HepG2 (cell line): ENCODE measurements at regions not wholly inside any gene's neighbourhood (a gene's known extent, or its start where the extent isn't known, plus 50 kb on each side); places are given as distances from the start of the nearest gene placed in this dataset.

Experiments
- FOXM1 ChIP-seq: sonication (generic); formaldehyde crosslinking; IDR thresholded peaks from 2 replicates; pipeline ENCODE4 v1.5.0; 2020; ENCODE audit warnings: missing genetic modification reagents
- FOXO1 ChIP-seq: sonication (generic); formaldehyde crosslinking; IDR thresholded peaks from 2 replicates; pipeline ENCODE4 v1.4.0; 2020; ENCODE audit warnings: missing genetic modification reagents
- HDAC6 ChIP-seq: fragments of 200-600 bp; sonication (generic); IDR thresholded peaks from 2 replicates; pipeline ENCODE4 v1.7.0; 2017; ENCODE audit warnings: mild to moderate bottlenecking, antibody characterized with exemption, low read length, low read depth
- KDM5A ChIP-seq: fragments of 200-600 bp; sonication (generic); IDR thresholded peaks from 2 replicates; pipeline ENCODE4 v1.7.0; 2018; ENCODE audit warnings: antibody characterized with exemption, mild to moderate bottlenecking, low read length, borderline replicate concordance
- NR1H2 ChIP-seq: sonication (generic); formaldehyde crosslinking; IDR thresholded peaks from 2 replicates; pipeline ENCODE4 v1.8.1; 2022; ENCODE audit warnings: low read depth, missing genetic modification reagents, borderline replicate concordance
- NR2F1 ChIP-seq, 2 experiments: fragments of 450-650 bp in 1 of 2; formaldehyde crosslinking in 1 of 2; IDR thresholded peaks; 2 replicates each; pipeline versions ENCODE4 v1.5.0 to v1.6.1; 2016 to 2020; ENCODE audit warnings: mild to moderate bottlenecking in 1 of 2, missing compliant biosample characterization in 1 of 2, missing genetic modification reagents in 1 of 2, moderate library complexity in 1 of 2
- PTBP1 ChIP-seq: fragments of 200-400 bp; formaldehyde crosslinking; IDR thresholded peaks from 2 replicates; pipeline ENCODE4 v1.6.1; 2018; ENCODE audit warnings: low read length, low read depth; ENCODE audit not compliant: poor library complexity, severe bottlenecking
- RCOR2 ChIP-seq: IDR thresholded peaks from 2 replicates; pipeline ENCODE4 v1.6.1; 2016; ENCODE audit warnings: missing biosample characterization, missing genetic modification reagents
- RERE ChIP-seq: IDR thresholded peaks from 2 replicates; pipeline ENCODE4 v1.6.1; 2016; ENCODE audit warnings: low read depth, missing genetic modification reagents, missing compliant biosample characterization
- ZNF143 ChIP-seq: sonication (generic); formaldehyde crosslinking; IDR thresholded peaks from 2 replicates; pipeline ENCODE4 v1.4.0; 2020; ENCODE audit warnings: missing genetic modification reagents
- ZNF354B ChIP-seq: sonication (generic); formaldehyde crosslinking; IDR thresholded peaks from 2 replicates; pipeline ENCODE4 v1.8.0; 2022; ENCODE audit warnings: mild to moderate bottlenecking, missing genetic modification reagents
- ZNF556 ChIP-seq: sonication (generic); formaldehyde crosslinking; IDR thresholded peaks from 2 replicates; pipeline ENCODE4 v1.4.0; 2020; ENCODE audit warnings: mild to moderate bottlenecking, missing genetic modification reagents, borderline replicate concordance
- ZNF570 ChIP-seq: sonication (generic); formaldehyde crosslinking; IDR thresholded peaks from 2 replicates; pipeline ENCODE4 v1.4.0; 2020; ENCODE audit warnings: mild to moderate bottlenecking, missing genetic modification reagents, borderline replicate concordance
- ZNF780A ChIP-seq: sonication (generic); formaldehyde crosslinking; IDR thresholded peaks from 2 replicates; pipeline ENCODE4 v1.8.0; 2022; ENCODE audit warnings: mild to moderate bottlenecking, missing genetic modification reagents, moderate library complexity
- TF ChIP-seq, protein P1 (sequence below): sonication (generic); formaldehyde crosslinking; IDR thresholded peaks from 2 replicates; pipeline ENCODE4 v1.5.0; 2020; ENCODE audit warnings: mild to moderate bottlenecking, missing genetic modification reagents, borderline replicate concordance
- TF ChIP-seq, protein P2 (sequence below): fragments of 450-650 bp; IDR thresholded peaks from 2 replicates; pipeline ENCODE4 v1.6.1; 2017; ENCODE audit warnings: mild to moderate bottlenecking

- no peak for TF ChIP-seq ZNF143 (CRISPR knock-in tag)
- no peak for TF ChIP-seq ZNF780A (CRISPR knock-in tag)
- no peak for TF ChIP-seq KDM5A
- peak; percentile 64 to 74; a peak in 3 of 4 replicates for TF ChIP-seq NR2F1 (CRISPR knock-in tag; IDR thresholded peaks at IDR 0.05)
- no peak for TF ChIP-seq NR1H2
- peak; percentile 67; the same call in 1 of the 2 replicates for TF ChIP-seq ZNF556 (CRISPR knock-in tag)
- TF ChIP-seq RCOR2 (CRISPR knock-in tag): peak; percentile 89
- TF ChIP-seq HDAC6: no peak
- TF ChIP-seq, protein P1, sequence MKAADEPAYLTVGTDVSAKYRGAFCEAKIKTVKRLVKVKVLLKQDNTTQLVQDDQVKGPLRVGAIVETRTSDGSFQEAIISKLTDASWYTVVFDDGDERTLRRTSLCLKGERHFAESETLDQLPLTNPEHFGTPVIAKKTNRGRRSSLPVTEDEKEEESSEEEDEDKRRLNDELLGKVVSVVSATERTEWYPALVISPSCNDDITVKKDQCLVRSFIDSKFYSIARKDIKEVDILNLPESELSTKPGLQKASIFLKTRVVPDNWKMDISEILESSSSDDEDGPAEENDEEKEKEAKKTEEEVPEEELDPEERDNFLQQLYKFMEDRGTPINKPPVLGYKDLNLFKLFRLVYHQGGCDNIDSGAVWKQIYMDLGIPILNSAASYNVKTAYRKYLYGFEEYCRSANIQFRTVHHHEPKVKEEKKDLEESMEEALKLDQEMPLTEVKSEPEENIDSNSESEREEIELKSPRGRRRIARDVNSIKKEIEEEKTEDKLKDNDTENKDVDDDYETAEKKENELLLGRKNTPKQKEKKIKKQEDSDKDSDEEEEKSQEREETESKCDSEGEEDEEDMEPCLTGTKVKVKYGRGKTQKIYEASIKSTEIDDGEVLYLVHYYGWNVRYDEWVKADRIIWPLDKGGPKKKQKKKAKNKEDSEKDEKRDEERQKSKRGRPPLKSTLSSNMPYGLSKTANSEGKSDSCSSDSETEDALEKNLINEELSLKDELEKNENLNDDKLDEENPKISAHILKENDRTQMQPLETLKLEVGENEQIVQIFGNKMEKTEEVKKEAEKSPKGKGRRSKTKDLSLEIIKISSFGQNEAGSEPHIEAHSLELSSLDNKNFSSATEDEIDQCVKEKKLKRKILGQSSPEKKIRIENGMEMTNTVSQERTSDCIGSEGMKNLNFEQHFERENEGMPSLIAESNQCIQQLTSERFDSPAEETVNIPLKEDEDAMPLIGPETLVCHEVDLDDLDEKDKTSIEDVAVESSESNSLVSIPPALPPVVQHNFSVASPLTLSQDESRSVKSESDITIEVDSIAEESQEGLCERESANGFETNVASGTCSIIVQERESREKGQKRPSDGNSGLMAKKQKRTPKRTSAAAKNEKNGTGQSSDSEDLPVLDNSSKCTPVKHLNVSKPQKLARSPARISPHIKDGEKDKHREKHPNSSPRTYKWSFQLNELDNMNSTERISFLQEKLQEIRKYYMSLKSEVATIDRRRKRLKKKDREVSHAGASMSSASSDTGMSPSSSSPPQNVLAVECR (CRISPR knock-in tag): no peak; the same call in 1 of the 2 replicates
- TF ChIP-seq, protein P2, sequence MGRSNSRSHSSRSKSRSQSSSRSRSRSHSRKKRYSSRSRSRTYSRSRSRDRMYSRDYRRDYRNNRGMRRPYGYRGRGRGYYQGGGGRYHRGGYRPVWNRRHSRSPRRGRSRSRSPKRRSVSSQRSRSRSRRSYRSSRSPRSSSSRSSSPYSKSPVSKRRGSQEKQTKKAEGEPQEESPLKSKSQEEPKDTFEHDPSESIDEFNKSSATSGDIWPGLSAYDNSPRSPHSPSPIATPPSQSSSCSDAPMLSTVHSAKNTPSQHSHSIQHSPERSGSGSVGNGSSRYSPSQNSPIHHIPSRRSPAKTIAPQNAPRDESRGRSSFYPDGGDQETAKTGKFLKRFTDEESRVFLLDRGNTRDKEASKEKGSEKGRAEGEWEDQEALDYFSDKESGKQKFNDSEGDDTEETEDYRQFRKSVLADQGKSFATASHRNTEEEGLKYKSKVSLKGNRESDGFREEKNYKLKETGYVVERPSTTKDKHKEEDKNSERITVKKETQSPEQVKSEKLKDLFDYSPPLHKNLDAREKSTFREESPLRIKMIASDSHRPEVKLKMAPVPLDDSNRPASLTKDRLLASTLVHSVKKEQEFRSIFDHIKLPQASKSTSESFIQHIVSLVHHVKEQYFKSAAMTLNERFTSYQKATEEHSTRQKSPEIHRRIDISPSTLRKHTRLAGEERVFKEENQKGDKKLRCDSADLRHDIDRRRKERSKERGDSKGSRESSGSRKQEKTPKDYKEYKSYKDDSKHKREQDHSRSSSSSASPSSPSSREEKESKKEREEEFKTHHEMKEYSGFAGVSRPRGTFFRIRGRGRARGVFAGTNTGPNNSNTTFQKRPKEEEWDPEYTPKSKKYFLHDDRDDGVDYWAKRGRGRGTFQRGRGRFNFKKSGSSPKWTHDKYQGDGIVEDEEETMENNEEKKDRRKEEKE: no peak
- no peak for TF ChIP-seq FOXM1 (CRISPR knock-in tag)
- TF ChIP-seq ZNF570 (CRISPR knock-in tag): no peak
- TF ChIP-seq FOXO1 (CRISPR knock-in tag): peak; percentile 93
- no peak for TF ChIP-seq RERE (CRISPR knock-in tag)
- no peak for TF ChIP-seq PTBP1
- TF ChIP-seq ZNF354B (CRISPR knock-in tag): no peak
Measured at GRCh38 chr17:31798205-31798724, 60.8 kb downstream of the COPRS start (continued).
